ENCODE measurements at regions not wholly inside any gene's neighbourhood (a gene's known extent, or its start where the extent isn't known, plus 50 kb on each side); places are given as distances from the start of the nearest gene placed in this dataset.

- TF ChIP-seq BHLHE40 (IDR thresholded peaks at IDR 0.05; ENCODE audit: borderline replicate concordance) = no peak
- TF ChIP-seq HDGF (IDR thresholded peaks at IDR 0.05; ENCODE audit: borderline replicate concordance) = no peak
- no peak for TF ChIP-seq SP1 (IDR thresholded peaks at IDR 0.05)
- no peak for TF ChIP-seq FOXA1 (IDR thresholded peaks at IDR 0.05)
- no peak for TF ChIP-seq FOXK2 (IDR thresholded peaks at IDR 0.05)
- TF ChIP-seq LEF1 (IDR thresholded peaks at IDR 0.05; ENCODE audit: borderline replicate concordance) = no peak
- no peak for TF ChIP-seq CTBP1 (IDR thresholded peaks at IDR 0.05; ENCODE audit: borderline replicate concordance)
- TF ChIP-seq ELF4 (IDR thresholded peaks at IDR 0.05) = no peak
- no peak for TF ChIP-seq PKNOX1 (IDR thresholded peaks at IDR 0.05)
- TF ChIP-seq ZNF384 (IDR thresholded peaks at IDR 0.05) = no peak
- no peak for TF ChIP-seq SUZ12 (IDR thresholded peaks at IDR 0.05)
- no peak for TF ChIP-seq FOXM1 (IDR thresholded peaks at IDR 0.05; ENCODE audit: borderline replicate concordance)
These were observed 351.2 kb upstream of the PRR20A start for GRCh38 chr13:56789527-56789926.
